Neural cell (in vitro differentiated cells): ENCODE measurements at regions not wholly inside any gene's neighbourhood (a gene's known extent, or its start where the extent isn't known, plus 50 kb on each side); places are given as distances from the start of the nearest gene placed in this dataset.

Experiments used
- EP300 ChIP-seq: fragments of 450-650 bp; conservative IDR thresholded peaks from 2 replicates; pipeline ENCODE4 v1.6.1; 2014; ENCODE audit warnings: antibody characterized with exemption, mild to moderate bottlenecking, moderate library complexity; ENCODE audit not compliant: poor library complexity, severe bottlenecking
- EZH2 ChIP-seq: fragments of 200-600, 300-800 bp; shearing (Covaris generic), sonication (generic); IDR thresholded peaks from 2 replicates; pipeline ENCODE4 v1.6.1; 2014; ENCODE audit warnings: antibody characterized with exemption, low read length, borderline replicate concordance, mild to moderate bottlenecking; ENCODE audit not compliant: insufficient read depth, poor library complexity, severe bottlenecking
- MXI1 ChIP-seq: fragments of 450-650 bp; conservative IDR thresholded peaks from 2 replicates; pipeline ENCODE4 v1.6.1; 2014; ENCODE audit warnings: antibody characterized with exemption, mild to moderate bottlenecking; ENCODE audit not compliant: poor library complexity, severe bottlenecking
- POLR2AphosphoS5 ChIP-seq: IDR thresholded peaks from 2 replicates; pipeline ENCODE4 v1.6.1; 2012
- SMC3 ChIP-seq: fragments of 450-650 bp; conservative IDR thresholded peaks from 2 replicates; pipeline ENCODE4 v1.6.1; 2014; ENCODE audit warnings: antibody characterized with exemption, mild to moderate bottlenecking, moderate library complexity; ENCODE audit not compliant: poor library complexity
- TAF1 ChIP-seq: IDR thresholded peaks from 2 replicates; pipeline ENCODE4 v1.6.1; 2012; ENCODE audit warnings: low read depth
- TF ChIP-seq, protein P1 (sequence below): fragments of 450-650 bp; IDR thresholded peaks from 2 replicates; pipeline ENCODE4 v1.5.1; 2014; ENCODE audit warnings: antibody characterized with exemption, mild to moderate bottlenecking, moderate library complexity; ENCODE audit not compliant: poor library complexity, severe bottlenecking

DNA sequence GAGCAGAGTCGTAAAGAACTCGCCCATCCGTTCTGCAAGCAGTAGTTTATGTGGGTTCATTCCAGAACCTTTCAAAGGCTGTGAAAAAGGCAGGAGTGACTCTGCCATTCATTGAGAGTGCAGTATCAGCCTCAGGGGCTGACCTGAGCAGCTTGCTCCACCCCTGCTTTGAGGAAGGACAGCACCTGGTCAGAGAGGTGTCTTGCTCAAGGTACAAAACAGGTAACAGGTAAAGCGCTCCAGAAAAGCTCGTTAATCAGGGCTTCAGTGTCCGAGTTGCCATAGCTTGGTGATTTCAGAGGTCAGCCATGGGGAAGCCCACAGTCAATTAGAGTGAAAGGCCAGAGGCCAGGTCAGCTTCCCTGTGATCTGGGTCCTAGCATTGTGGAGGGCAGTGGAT lies 251.1 kb downstream of the ABCC12 start:
- TF ChIP-seq, protein P1, sequence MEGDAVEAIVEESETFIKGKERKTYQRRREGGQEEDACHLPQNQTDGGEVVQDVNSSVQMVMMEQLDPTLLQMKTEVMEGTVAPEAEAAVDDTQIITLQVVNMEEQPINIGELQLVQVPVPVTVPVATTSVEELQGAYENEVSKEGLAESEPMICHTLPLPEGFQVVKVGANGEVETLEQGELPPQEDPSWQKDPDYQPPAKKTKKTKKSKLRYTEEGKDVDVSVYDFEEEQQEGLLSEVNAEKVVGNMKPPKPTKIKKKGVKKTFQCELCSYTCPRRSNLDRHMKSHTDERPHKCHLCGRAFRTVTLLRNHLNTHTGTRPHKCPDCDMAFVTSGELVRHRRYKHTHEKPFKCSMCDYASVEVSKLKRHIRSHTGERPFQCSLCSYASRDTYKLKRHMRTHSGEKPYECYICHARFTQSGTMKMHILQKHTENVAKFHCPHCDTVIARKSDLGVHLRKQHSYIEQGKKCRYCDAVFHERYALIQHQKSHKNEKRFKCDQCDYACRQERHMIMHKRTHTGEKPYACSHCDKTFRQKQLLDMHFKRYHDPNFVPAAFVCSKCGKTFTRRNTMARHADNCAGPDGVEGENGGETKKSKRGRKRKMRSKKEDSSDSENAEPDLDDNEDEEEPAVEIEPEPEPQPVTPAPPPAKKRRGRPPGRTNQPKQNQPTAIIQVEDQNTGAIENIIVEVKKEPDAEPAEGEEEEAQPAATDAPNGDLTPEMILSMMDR = no peak
- TF ChIP-seq SMC3 (no peak), EZH2 (no peak), EP300 (no peak), POLR2AphosphoS5 (no peak), TAF1 (no peak), MXI1 (no peak)
